NCI-H526 (cell line): ENCODE measurements at regions not wholly inside any gene's neighbourhood (a gene's known extent, or its start where the extent isn't known, plus 50 kb on each side); places are given as distances from the start of the nearest gene placed in this dataset.
A peak's percentile ranks its signal among the peaks of the same experiment; 100 is the strongest.

Experiments used
- DNase-seq, 2 experiments: peaks; one replicate each; lab custom pipeline; 2025; lab: John Stamatoyannopoulos, UW

DNA sequence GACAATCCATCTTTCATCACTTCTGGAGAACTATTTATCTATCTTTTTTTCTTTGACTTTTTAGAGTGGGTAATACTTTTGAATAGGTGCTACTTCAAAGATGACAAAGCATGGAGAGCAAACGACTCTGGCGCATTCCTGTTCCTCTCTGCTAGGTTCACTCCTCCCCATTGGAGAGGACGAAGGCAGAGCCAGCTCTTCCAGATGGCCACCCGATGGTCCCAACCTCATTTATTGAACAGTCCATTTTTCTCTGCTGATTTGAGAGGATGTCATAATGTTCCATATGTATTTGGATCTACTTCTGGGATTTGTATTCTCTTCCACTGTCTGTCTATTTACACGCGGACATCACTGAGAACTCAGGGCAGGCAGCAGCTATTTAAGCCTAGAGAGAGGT, 284.3 kb upstream of the CXCR4 start:
- no peak for DNase-seq

DNA sequence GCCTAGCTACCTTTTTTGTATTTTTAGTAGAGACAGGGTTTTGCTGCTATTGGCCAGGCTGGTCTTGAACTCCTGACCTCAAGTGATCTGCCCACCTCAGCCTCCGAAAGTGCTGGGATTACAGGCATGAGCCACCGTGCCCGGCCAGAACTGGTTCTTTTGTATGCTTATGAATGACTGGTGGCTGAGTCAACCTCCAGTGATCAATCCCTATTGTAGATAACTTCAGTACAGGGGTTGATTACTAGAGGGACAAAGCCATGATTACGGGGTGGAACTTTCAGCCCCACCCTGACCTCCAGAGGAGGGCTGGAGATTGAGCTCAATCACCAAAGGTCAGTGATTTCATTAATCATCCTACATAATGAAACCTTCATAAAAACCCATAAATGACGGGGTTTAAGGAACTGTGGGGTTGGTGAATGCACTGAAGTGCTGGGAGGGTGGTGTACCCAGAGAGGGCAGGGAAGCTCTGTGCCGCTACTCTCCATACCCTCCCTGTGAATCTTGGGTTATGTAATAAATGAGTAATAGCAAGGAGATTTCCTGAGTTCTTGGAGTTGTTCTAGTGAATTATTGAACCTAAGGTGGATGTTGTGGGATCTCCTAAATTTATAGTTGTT, 281.8 kb upstream of the CXCR4 start:
- no peak for DNase-seq

DNA sequence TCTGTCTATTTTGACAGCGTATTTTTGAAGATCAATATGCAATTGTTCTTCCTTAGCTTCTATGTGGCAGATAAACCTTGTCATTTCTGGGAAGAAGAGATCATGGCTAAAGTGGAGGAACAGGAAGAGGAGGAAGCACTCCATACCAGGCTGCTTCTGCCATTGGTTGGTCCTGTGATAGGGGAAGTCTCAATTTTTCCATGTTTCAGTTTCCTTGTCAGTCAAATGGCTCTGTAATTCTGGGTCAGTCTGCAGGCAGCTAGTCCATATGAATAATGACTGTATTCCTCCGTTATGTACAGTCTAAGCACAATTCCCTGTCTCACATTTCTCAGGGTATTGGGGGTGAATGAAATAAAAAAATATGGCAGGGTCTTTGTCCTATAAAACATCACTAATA, 277.6 kb upstream of the CXCR4 start:
- no peak for DNase-seq

DNA sequence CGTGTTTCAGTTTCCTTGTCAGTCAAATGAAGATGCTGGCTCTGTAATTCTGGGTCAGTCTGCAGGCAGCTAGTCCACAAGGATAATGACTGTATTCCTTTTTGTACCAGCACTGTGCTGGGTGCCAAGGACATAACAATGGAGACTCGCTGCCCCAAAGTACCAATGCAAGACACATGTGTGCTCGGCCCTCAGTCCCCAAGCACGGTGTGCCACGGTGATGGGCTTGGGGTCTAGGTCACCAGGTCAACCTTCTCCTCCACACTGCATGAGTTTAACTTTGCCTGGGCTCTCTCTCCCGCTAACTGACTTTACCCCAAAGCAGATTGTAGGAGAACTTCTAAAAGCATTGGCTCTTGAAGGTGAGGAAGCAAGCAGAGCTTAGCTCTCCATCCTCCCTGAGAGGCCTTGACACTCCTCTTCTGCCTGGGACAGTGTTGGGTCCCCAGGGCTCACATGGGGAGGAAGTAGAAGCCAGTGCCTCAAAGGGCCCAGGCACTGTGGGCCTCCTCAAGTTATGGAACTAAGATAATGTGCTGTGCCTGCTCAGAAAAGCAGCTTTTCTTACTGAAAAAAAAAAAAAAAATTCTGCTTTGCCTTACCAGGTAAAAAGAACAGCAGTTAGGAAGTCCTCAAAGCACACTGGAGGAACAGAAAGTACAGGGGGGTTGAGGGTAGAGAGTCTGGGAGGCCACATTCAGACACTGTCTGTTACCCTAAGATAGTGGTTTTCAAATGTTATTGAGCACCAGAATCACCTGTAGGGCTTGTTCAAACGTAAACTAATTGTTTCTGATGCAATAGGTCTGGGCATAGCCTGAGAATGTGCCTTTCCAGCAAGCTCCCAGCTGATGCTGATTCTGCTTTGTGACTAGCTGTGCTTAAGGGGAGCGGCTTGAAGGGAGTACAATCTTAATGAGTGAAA, 276.4 kb upstream of the CXCR4 start:
- no peak for DNase-seq

DNA sequence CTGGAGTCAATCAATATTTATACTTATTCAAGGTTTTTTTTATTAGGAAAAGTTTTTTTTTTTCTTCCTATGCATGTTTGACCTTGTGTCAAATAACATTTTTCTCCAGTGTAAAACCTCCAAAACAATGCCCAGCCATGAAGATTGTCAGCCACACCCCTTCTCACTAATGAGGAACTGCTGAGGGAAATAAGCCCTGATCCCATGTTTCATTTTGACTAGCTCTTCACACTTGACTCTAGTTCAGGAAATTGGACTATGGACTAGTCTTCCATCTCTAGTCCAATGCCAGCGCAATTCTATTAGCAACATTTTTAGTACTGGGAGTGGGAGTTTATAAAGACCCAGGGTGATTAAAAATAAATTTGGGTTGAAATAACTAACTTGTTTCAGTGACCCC, 275.6 kb upstream of the CXCR4 start:
- no peak for DNase-seq

DNA sequence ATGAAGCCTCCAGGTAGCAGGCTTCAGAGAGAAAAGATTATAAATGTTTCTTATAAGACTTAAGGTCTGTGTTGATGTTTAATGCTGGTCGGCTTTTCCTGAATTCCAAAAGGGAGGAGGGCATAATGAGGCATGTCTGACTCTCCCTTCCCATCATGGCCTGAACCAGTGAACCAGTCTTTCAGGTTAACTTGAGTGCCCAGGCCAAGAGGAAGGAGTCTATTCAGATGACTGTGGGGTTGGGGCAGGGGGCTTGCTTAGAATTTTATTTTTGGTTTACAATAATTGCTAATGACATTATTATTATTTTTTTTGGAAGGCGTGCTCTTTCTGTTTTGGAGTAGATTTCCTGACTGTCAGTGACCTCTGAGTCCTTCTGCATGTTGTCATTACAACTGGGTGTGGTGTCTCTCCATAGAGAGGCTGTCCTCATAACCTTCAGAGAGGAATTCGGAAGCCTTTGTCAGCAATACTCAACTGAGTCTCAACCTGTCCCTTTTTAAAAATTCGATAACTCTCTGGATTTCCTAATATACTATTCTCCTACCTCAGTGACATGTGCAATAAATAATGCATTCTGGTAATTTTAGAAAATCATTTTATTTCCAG, 275.1 kb upstream of the CXCR4 start:
- DNase-seq: no peak

DNA sequence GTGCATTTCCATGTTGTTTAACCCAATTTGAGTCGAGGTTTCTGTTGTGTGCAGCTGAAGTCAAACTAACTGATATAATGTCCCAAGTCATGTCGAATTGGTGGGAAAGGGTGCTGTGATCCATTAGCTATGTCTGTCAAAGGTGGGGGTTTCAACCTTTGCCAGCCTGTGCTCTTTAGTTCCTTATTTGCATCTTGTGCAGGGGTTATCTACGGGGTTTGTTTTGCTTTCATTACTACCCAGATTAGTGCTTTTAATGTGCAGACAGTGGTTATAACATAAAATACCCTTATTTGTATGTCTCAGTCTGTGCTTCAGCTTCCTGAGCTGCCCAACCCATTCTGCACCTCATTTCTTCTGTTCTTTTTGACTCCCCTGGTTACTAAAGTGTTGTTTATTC, 271.9 kb upstream of the CXCR4 start:
- DNase-seq: peak; percentile 50 to 53

DNA sequence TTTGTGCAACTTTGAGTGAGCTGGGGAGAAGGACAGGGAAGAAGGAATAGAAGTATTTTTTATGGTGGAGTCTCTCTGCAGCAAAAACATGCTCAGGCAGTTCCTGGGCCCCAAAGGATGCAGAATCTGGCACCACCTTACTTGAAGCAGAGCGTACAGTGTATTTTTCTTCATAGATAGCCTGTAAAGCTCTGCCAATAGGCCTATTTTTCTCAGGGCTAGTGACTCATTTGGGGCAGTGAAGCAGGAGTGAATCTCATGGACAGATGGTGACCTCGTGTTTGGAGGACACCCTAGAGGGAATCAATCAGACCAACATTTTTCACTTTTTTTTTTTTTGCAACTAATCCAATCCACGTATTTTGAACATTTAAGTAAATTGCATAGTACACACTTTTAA, 268.1 kb upstream of the CXCR4 start:
- no peak for DNase-seq

DNA sequence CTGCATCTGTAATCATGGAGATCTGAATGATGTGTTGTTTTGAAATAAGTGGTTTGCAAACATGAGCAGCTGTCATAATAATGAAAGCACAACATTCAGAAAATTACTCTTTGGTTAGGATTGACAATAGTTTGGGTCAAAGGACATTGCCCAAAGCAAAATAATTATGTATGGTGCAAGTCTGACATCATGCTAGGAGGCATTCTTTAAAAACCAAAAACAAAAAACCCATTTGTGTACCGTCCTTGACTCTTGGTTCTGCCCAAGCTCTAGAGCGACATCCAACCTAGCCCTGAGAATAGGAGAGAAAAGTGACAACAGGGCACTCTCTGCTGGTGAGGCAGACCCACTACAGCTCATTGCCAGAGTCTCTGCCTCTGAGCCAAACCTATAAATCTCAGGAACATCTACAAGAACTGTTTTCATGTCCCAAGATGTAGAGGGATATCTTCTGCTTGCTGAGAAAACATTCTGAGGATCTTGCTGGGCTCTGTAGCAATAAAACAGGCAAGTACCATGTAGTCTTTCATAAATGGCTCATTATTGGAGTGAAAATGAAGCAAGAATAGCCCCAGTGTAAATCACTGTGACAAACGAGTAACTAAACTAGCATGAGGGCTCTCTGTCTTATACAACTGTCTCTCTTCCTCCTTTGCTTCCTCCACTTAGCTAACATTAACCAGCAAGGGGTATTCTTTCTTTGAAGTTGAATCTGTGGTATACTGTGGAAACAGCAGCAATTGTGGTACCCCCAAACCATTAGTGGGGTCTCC, 266.8 kb upstream of the CXCR4 start:
- DNase-seq: peak; percentile 18 to 68

DNA sequence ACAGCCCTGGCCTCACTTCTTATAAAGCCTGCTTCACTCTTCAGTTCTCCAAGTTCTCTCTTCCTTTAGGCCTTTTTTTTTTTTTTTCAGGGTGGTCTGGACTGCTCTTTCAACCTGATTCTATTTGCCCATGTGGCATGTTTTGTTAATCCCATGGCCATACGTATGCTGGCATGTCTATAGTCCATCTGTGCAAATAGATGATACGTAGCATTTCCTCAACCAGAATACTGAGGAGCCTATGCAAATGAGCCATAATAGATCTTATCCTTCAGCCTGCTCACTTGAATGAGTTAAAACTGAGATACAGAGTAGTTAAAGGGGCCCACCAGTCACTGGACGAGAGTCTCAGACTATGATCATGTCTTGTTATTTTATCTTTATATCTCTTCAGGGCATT, 265.2 kb upstream of the CXCR4 start:
- DNase-seq: peak; percentile 71 to 75

DNA sequence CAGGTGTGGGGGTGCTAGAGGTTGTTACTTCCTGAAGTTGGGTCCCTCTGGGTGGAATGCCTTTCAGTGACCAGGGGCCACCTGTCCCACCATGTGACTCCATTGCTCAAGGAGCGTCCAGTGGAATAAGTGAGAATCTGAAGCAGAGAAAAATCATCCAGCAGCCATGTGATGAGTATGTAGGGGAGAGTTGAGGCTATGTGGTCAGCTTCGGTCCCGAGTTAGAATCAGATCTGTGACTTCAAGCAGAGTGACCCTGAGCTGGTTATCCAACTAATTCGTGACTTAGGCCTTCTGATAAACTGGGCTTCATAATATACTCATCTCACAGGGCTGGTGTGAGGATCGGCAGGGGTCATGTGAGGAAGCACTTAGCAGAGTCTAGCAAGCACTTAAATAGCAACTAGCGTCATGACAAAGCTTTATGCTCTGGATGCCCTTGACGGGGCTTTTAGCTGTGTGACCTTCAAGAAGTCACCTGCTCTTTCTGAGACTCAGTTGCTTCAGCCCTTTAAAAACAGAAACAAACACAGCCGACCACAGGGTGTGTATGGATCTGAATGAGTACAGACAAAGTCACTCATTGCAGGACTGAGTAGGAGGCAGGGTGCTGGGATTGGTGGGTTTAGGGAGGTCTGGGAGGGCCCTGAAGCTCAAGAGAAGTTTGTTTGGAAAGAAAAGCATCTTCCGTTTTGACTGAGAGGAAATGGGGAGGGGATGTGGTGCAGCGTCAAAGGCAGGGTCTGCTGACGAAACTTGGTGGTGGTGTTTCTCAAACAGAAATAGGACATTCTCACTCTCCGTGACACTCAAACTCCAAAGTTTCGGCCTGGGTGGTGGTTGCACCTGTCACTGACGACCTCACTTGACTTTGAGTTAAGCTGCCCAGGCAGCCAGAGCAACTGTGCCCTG, 264.0 kb upstream of the CXCR4 start:
- no peak for DNase-seq

DNA sequence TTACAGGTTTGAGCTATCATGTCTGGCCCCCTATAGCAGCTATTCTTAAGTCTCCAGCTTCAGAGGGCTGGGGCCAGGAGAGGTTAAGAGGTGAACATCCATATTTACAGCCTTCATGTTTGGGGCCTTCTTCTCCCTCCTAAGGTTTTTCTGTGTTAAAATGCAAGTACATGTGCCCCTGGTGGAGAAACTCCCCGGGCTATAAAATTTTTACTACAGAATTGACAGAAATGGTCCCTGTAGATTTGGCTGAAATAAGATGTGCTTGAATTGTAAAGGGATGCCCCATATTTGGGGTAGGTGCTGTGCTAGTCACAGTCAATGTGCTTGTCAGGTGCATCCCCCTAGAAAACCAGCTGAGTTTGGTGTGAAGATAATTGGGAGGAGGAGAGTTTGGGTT, 263.3 kb upstream of the CXCR4 start:
- DNase-seq: no peak

DNA sequence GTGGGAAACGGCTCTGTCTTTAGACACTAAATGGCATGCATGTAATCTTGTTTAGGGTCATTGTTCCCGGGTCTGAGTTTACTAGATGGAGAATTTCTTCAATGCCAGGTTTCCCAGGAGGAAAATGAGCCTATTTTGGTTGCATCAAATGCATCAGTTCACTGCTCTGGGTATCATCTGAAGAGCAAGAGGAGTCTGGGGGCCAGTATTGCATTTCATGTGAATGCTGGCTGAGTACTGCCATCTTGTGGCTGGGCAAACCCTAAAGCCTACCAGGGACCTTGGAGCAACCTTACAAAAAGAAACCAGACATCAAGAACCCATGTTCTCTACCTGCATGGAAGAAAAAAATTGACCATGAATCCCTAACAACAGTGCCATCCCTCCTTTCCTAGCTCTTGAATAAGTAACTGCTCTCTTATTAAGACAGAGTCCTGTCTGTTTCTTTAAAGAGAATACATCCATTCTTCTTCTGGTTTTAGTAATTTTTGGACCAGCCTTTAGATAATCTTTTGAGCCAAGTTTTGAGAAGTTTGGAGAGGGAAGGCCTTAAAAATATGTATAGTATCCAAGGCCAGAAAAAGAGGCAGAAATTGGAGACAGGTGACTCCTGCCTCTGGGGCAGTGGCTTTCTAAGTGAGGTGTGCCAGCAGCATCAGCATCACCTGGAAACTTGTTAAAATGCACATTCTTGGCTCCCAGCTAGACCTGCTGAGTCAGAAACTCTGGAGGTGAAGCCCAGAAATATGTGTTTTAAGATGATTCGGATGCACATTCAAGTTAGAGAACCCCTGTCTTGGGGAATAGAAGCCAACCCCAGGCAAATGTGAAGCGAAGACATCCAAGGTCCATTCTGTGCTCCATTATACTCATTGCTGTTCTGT, 261.0 kb upstream of the CXCR4 start:
- peak; percentile 51 to 83 for DNase-seq

DNA sequence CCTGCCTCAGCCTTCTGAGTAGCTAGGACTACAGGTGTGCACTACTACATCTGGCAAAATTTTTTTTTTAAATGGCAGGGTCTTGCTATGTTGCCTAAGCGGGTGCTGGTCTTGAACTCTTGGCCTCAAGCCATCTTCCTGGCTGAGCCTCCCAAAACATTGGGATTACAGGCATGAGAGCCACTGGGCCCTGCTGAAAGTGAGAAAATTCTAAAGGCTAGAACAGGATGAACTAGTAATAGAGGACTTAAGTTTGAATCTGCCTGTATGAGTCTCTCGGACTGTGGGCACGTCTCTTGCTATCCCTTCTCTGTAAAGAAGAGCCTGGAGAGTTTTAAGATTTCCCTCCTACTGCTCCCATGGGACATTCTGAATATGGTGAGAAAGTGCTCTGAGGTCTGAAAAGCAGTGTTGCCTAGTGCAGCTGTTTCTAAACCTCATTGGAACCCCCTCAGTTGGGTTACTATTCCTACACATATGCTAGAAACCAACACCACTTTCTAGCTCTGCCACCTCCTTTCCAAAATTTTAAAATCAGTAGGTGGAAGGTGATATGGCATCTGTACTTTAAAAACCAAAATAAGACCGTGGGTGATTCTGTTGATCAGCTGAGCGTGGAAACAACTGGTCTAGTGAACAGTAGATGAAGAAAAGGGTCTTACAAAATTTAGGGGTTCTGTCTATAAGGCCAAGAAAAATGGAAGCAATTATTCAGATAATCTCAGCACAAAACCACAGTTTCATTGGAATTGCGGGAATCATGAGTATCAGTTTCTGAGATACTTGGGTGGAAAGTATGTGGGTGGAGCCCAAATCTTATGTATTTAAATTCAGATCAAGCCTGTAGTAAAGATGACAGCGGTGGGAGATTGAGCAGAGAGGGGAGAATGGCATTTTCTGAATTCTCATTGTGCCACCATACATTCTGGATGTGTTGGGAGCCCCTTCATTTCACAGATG, 259.8 kb upstream of the CXCR4 start:
- no peak for DNase-seq

DNA sequence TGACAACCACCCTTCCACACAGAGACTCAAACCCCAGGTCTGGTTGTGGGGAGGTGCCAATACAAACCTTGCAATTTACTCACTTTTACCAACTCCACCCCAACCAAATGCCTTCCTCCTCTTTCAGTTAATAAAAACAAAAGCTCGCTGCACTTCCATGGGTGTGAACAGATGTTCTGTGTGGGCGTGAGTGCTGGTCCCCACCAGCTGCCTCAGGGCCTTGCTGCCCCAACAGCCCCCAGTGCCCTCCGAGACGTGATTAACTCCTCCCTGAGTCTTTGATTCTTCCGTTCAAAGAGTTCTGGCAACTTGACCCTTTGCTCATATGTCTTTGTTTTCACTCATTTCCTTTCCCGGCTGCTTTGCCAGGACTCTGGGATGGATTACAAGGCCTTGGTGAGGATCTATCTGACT, 258.9 kb upstream of the CXCR4 start:
- no peak for DNase-seq

DNA sequence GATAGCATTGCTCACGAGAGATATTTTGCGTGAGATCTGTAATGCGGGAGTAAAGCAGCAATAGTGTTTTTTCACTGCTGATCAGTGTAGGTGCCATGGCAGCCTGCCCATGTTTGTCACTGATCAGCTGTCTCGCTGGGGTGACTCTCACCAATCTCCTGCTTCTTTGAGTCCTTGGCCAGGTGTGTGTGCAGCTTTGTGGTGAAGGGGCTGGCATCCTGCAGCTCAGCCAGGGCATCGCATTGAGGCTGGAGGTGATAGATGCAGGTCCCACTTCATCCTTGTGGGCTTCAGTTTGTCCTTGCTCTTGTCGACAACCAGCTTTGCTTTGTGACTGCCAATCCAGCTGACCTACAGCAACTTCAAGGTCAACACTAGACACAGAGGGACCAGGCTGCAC, 258.3 kb upstream of the CXCR4 start:
- no peak for DNase-seq

DNA sequence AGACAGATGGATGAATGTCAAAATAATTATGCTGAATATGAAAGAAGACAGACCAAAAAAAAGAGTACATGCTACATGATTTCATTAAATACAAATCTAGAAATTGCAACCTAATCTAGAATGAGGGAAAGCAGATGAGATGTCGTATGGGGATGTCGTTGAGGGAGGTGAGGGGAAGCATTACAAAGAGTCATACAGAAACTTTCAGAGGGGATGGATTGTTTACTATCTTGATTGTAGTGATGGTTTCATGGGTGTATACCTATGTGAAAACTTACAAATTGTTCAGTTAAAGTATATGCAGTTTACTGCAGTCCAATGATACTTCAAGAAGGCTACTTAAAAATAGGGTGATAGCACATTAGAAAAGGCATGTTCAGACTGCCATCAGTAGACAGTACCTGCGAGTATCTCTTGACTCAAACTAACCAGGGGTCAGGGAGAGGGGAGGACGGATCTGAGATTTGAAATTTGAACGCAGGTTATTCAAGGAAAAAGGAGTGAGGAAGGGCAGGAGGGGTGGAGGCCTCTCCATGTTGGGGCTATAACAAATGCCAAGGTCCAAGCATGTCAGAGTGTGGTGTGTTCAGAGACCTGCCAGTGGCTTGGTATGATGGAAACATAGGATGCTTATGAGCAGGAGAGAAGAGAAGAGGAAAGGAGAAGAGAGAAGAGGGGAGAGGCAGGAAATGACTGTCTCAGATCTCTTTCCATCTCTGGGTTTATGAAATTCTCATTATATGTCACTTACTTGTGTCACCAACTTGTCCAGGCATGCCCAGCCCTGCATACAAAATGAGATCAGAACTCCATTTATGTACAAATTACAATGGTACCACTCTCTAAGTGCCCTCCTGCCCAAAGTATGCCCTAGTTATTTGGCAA, 257.3 kb upstream of the CXCR4 start:
- DNase-seq: no peak

DNA sequence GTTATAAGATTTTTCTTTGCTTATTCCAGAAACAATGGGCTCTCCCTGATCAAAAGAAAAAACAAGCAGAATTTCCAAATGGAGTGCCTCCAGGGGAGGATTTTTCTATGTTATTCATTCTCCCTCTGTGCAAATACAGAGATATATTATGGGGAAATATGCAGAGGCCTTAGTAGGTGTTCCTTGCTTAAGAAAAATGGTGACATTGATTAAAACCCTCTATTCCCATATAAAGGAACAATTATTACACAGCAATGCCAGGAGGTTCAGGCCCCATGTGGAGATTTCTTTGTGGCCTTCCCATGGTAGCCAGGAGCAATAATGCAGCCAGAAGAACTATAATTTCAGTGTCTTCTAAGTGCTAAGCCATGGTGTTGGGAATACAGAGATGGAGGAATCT, 255.9 kb upstream of the CXCR4 start:
- DNase-seq: no peak
